Tibial nerve (tissue), 3 donors: ENCODE measurements at regions not wholly inside any gene's neighbourhood (a gene's known extent, or its start where the extent isn't known, plus 50 kb on each side); places are given as distances from the start of the nearest gene placed in this dataset.

Source experiments
- POLR2A ChIP-seq, 2 donors: fragments of 450-650 bp; IDR thresholded peaks; one replicate each; pipeline ENCODE4 v1.6.1; 2017; ENCODE audit warnings: antibody characterized with exemption in 2 of 2, mild to moderate bottlenecking in 2 of 2, moderate library complexity in 2 of 2
- TF ChIP-seq, protein P1 (sequence below), 5 experiments: fragments of 200-600 bp in 3 of 5; fragments of 450-650 bp in 2 of 5; sonication (generic) in 3 of 5; IDR thresholded peaks; one replicate each; pipeline ENCODE4 v1.5.1; 2016 to 2019; ENCODE audit warnings: antibody characterized with exemption in 5 of 5, mild to moderate bottlenecking in 3 of 5, moderate library complexity in 2 of 5

DNA sequence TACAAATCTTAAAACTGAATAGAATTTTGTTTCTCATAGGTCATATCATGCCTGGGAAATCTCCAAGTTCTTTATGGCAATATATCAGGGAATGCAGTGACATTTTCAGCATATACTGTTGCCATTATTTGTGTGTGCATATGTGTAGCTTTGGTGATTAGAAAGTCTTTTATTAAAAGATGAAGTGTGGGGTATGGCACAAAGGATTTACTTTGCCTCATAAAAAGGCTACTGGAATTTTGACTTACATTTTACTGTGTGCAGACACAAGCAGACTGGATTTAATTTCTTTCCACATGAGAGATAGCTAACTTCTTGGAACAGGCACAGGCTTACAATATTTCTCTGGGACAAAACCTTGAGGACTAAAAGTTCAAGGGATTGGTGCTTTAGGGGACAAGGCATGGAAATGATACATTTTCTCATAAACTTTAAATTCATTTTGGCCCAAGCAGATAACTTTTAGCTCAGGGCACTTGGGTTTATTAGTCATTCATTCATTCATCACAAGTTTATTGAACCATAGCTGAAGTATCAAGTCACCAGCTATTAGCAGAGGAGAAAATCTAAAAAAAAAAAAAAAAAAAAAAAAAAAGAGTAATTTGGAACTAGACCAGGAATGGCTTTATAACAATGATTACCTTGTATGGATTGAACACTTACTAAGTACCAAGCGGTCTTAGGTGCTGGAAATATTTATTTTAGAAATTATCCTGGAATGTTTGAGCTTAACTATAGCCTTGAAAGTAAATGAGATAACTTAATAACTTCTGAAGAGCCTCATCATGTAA is 191.5 kb downstream of the SLIT2 start:
- TF ChIP-seq, protein P1, sequence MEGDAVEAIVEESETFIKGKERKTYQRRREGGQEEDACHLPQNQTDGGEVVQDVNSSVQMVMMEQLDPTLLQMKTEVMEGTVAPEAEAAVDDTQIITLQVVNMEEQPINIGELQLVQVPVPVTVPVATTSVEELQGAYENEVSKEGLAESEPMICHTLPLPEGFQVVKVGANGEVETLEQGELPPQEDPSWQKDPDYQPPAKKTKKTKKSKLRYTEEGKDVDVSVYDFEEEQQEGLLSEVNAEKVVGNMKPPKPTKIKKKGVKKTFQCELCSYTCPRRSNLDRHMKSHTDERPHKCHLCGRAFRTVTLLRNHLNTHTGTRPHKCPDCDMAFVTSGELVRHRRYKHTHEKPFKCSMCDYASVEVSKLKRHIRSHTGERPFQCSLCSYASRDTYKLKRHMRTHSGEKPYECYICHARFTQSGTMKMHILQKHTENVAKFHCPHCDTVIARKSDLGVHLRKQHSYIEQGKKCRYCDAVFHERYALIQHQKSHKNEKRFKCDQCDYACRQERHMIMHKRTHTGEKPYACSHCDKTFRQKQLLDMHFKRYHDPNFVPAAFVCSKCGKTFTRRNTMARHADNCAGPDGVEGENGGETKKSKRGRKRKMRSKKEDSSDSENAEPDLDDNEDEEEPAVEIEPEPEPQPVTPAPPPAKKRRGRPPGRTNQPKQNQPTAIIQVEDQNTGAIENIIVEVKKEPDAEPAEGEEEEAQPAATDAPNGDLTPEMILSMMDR (IDR thresholded peaks at IDR 0.05) = no peak
- TF ChIP-seq POLR2A (IDR thresholded peaks at IDR 0.05) = no peak
